NCI-H2107 treated with DMSO at 0.1 percent for 48 hours (cell line): ENCODE measurements at regions not wholly inside any gene's neighbourhood (a gene's known extent, or its start where the extent isn't known, plus 50 kb on each side); places are given as distances from the start of the nearest gene placed in this dataset.

Experiments used
- DNase-seq: peaks from one replicate; lab custom pipeline; 2025; ENCODE audit not compliant: unreplicated experiment; lab: John Stamatoyannopoulos, UW

GRCh38 chr5:160175438-160176218 lies 53.7 kb upstream of the FABP6 start:
- peak; percentile 63 for DNase-seq

- no peak for DNase-seq
These were observed 54.4 kb upstream of the FABP6 start for GRCh38 chr5:160174780-160175437.

- DNase-seq: no peak
These were observed 55.0 kb upstream of the FABP6 start for GRCh38 chr5:160174290-160174689.

GRCh38 chr5:160171666-160172065 lies 52.4 kb upstream of the PWWP2A start:
- DNase-seq: no peak

GRCh38 chr5:160169326-160169725 lies 50.1 kb upstream of the PWWP2A start:
- DNase-seq: no peak
